GM19351 (cell line): ENCODE measurements at regions not wholly inside any gene's neighbourhood (a gene's known extent, or its start where the extent isn't known, plus 50 kb on each side); places are given as distances from the start of the nearest gene placed in this dataset.

Experiments used
- ATAC-seq: cut with Tn5 transposase; IDR thresholded peaks from one replicate; pipeline ENCODE4 v1.9.1; 2021; ENCODE audit warnings: mild to moderate bottlenecking, moderate library complexity; ENCODE audit not compliant: unreplicated experiment

GRCh38 chr2:157046396-157046795 is 211.1 kb upstream of the GALNT5 start:
- ATAC-seq = peak; percentile 47

DNA sequence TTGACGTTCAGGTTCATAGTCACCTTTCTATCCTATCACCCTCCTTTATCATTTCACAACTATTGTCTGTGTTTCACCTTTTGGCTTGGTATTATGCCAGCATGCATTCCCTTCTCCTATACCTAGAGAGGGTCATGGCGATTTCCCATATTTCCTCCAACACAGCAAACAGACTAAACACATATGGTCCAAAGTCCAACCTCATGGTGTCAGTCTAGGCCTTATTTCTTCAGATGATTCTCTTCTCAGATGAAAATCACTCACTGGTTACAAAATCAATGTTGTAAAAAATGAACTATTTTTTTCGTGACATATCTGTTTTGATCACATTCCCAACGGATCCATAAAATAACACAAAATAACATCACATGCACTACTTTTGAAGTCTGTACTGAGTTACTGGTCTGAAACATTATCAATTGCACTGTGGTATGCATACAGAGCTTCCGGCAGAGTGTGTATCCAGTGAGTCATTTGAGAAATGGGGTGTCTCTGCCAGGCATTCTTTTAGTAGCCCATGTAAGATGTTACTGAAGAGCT is 204.8 kb upstream of the GALNT5 start:
- no peak for ATAC-seq

DNA sequence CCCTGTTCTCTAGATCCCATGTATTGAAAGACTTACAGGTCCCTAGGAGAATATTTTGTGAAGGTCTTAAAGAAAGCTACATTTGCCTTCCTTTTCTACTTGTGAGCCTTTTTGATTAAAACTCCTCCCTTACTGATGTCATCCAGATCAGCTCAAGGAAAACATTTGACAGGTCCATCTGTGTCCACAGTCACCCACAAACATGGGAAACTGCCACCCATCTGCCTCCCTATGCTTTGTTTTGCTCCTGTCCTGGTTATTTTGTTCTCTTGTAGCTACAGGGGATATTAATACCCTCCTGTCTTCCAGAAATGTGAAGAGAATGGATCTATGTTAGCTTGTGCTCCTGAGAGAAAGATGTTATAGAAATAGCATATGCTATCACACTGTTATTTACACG is 203.6 kb upstream of the GALNT5 start:
- ATAC-seq = no peak

GRCh38 chr2:157055660-157056199 is 201.8 kb upstream of the GALNT5 start:
- no peak for ATAC-seq

GRCh38 chr2:157056200-157056676 is 201.3 kb upstream of the GALNT5 start:
- no peak for ATAC-seq

GRCh38 chr2:157058161-157058560 is 199.3 kb upstream of the GALNT5 start:
- ATAC-seq = no peak

DNA sequence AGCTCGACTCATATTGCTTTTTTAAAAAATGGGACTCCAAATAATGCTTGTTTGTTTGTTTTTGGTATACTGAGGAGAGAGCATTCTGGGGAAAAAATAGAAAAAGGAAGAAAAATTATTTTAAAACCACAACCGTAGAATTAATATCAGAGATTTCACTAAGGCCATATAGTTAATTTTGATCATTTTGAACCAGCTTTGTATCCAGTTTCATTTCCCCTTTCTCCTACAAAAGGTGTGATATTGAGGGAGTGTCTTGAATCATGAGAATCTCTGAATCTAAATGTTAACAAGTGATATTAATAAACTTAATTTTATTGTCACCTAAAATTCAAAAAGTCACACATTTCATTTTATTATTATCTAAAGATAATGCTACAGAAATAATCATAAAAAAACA is 198.5 kb upstream of the GALNT5 start:
- no peak for ATAC-seq

DNA sequence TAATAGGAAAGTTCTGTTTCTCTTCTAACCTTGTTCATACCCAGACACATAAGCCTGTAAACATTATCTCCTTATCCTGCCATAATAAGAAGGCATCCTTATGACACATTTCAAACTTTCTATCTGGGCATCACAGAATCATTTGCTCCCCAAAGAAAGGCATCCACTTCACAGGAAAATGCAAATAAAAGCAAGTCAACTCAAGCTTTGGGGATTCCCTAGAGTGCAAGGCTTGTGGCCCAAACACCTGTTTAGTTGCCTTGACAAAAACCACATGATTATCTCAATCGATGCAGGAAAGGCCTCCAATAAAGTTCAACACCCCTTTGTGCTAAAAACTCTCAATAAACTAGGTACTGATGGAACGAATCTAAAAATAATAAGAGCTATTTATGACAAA is 195.7 kb upstream of the GALNT5 start:
- ATAC-seq = peak; percentile 96

GRCh38 chr2:157067562-157067961 is 189.9 kb upstream of the GALNT5 start:
- no peak for ATAC-seq

- ATAC-seq = no peak
Measured at GRCh38 chr2:157068237-157068636, 189.3 kb upstream of the GALNT5 start.

DNA sequence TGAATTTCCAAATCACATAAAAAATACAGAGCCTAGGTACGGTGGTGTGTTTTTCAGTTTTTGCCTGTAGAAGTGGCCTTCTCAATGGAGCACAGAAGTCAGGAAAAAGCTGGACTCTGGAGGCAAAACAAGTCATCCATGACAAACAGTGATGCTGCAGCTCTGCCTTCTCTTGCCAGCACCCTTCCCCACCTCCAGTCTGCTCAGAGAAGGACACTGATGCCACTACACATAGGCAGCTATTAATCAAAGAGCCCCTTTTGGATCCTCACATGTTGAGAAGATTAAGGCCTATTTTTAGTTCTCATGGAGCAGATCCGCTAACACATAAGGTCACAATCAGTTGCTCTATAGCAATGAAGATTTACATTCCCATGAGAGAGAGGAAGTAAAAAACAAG is 181.6 kb upstream of the GALNT5 start:
- no peak for ATAC-seq

DNA sequence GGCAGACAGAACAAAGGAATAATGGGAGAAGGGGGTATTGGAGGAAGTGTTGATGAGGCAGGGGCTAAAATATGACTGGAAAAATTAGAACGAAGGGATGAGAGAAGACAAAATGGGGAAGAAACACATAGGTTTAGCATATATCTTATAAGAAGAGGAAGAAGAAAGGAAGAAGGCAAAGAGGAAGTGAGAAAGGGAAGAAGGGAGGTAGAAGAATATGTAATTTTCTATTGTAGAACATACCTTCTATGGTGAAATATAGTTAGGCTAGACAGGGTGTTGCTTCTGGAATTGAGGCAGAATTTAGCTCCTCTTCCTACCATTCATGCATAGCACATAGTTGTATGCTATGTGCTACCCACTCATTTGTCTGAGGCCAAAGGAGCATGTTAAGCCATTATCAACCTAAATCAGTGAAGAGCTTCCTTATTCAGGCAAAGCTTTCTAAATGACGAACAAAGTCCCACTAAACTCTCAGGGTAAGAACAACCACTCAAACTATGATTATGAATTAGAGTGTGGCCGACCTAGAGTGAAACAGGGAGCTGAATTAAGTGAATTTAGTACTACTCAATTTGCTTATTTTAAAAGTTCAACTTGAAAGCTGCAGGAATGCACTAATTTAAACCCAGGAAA is 180.9 kb upstream of the GALNT5 start:
- ATAC-seq = peak; percentile 75

DNA sequence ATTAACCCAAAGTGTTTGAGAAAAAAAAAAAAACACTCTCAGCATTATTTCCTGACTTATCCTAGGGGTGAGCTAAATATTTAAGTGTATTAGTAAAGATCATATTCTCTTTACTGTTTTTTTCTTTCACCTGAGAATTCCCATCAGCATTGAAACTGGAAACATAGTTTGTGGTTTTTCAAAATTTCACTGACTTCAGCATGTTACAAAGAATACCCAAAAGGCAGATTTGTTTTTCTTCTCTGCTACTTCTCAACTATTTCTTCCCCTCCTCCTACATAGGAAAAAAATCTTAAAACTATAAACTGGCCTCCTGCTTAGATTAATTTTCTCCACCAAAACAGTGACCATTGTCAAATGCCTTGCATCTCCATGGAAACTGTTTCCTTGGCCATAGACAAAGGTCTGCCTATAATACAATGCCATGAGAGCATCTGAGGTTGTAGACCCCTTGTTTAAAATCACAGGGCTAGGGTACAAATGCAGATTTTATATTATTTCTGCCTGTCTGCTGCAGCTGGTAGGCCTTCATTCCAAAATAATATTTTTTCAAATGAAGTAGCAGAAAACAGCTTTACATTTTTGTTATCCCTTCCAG is 179.7 kb upstream of the GALNT5 start:
- ATAC-seq = no peak

GRCh38 chr2:157082950-157083349 is 174.6 kb upstream of the GALNT5 start:
- no peak for ATAC-seq

DNA sequence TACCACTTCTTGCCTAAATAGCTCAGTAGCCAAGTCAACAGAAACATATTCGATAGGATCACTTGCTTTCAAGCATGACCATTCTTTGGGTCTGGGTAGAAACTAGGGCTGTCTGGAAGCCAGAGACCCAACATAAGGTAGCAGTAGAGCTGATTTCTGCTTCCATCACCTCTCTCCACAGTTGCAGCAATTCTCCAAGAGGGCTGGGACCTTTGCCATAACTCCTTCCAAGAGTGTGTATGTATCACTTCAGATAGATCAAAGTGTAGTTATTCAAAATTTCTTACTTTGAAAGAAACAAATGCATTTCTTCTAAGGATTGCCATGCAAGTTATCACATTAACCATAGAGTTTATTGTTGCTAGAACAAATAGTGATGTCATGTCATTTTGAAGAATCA is 172.0 kb upstream of the GALNT5 start:
- ATAC-seq = no peak

GRCh38 chr2:157087373-157088002 is 170.0 kb upstream of the GALNT5 start:
- ATAC-seq = no peak

- ATAC-seq = no peak
Measured at GRCh38 chr2:157093666-157094065, 163.8 kb upstream of the GALNT5 start.

GRCh38 chr2:157105372-157105771 is 152.1 kb upstream of the GALNT5 start:
- ATAC-seq = no peak

DNA sequence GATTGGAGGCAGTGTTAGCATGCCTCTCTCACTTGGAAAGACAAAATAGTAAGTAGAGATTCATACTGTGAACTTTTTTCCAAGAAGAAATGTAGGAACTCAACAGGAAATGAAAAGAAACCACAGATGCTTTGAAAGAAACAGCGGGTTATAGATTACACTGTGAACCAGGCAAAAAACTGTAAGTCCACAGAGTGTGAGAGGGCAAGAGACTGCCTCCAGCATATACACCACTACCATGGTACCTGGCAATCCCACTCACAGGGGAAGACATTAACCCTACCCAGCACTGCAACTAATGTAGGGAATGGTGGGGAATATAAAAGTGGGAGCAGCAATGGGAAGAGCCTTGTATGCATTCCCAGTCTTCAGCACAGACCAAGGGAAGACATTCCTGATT is 150.6 kb upstream of the GALNT5 start:
- no peak for ATAC-seq

GRCh38 chr2:157107460-157107859 is 150.0 kb upstream of the GALNT5 start:
- ATAC-seq = no peak

GRCh38 chr2:157107877-157108276 is 149.6 kb upstream of the GALNT5 start:
- no peak for ATAC-seq

DNA sequence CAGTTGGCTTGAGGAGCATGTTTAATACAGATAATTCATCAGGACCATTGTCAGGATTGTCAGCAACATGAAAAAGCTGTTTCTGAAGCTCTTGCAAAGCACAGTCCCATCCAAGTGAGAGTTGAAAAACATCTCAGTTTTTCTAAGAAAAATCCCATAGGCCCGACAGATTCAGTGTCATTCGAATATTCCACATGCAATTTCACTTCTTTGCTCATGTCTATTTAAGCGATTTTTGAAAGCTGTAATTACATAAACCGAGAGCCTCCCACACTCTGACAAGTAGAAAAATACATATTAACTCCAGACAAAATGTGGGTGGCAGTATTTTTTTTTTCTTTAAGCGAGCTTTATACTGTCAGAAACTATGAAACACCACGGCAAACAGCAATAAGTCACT is 134.7 kb upstream of the GALNT5 start:
- ATAC-seq = no peak
